ENCODE measurements at regions not wholly inside any gene's neighbourhood (a gene's known extent, or its start where the extent isn't known, plus 50 kb on each side); places are given as distances from the start of the nearest gene placed in this dataset.
"Not testable (repeated sequence)": the region's sequence is repeated elsewhere in the genome, so short reads cannot be mapped to it uniquely, and the experiment has no call there.

- DNase-seq, result no peak
Observed at GRCh38 chr15:30030345-30030744, 52.4 kb upstream of the GOLGA8J start.

GRCh38 chr15:30023798-30024295 is 58.9 kb upstream of the GOLGA8J start:
- no peak for DNase-seq

- no peak for DNase-seq
Observed at GRCh38 chr15:30010746-30011145, 72.0 kb upstream of the GOLGA8J start.

- DNase-seq, result no peak
Observed at GRCh38 chr15:30008156-30008555, 74.6 kb upstream of the GOLGA8J start.

GRCh38 chr15:30001602-30002001 is 81.2 kb upstream of the GOLGA8J start:
- DNase-seq, result no peak

- DNase-seq, result no peak
Observed at GRCh38 chr15:29998033-29998432, 84.7 kb upstream of the GOLGA8J start.

- DNase-seq, result no peak
Observed at GRCh38 chr15:29997499-29997898, 85.3 kb upstream of the GOLGA8J start.

- DNase-seq, result no peak
Observed at GRCh38 chr15:29994284-29994683, 88.5 kb upstream of the GOLGA8J start.

GRCh38 chr15:29990954-29991353 is 91.8 kb upstream of the GOLGA8J start:
- no peak for DNase-seq

GRCh38 chr15:29990035-29990434 is 92.7 kb upstream of the GOLGA8J start:
- DNase-seq, result no peak

- no peak for DNase-seq
Observed at GRCh38 chr15:29988701-29989100, 94.1 kb upstream of the GOLGA8J start.

- DNase-seq, result no peak
Observed at GRCh38 chr15:29986946-29987345, 95.8 kb upstream of the GOLGA8J start.

GRCh38 chr15:29978411-29979382 is 104.1 kb upstream of the GOLGA8J start:
- DNase-seq, result no peak

- DNase-seq, result not testable (repeated sequence)
Observed at GRCh38 chr15:29974056-29974455, 108.7 kb upstream of the GOLGA8J start.

GRCh38 chr15:29972051-29972450 is 110.7 kb upstream of the GOLGA8J start:
- no peak for DNase-seq

- no peak for DNase-seq
Observed at GRCh38 chr15:29970402-29970695, 112.4 kb upstream of the GOLGA8J start.

GRCh38 chr15:29969562-29970401 is 113.0 kb upstream of the GOLGA8J start:
- no peak for DNase-seq

GRCh38 chr15:29968895-29969561 is 113.7 kb upstream of the GOLGA8J start:
- no peak for DNase-seq

- no peak for DNase-seq
Observed at GRCh38 chr15:29968099-29968894, 114.5 kb upstream of the GOLGA8J start.

GRCh38 chr15:29962407-29962806 is 120.3 kb upstream of the GOLGA8J start:
- no peak for DNase-seq

GRCh38 chr15:29959384-29960137 is 123.2 kb upstream of the GOLGA8J start:
- DNase-seq, result no peak

- DNase-seq, result no peak
Observed at GRCh38 chr15:29952225-29952624, 130.0 kb upstream of the TJP1 start.

Measured in activated T-cell treated with anti-CD3 and anti-CD28 coated beads, Interleukin-2, amount 50 U/mL, for 1 hour (primary cell).